Fibroblast of villous mesenchyme (primary cell): ENCODE measurements at regions not wholly inside any gene's neighbourhood (a gene's known extent, or its start where the extent isn't known, plus 50 kb on each side); places are given as distances from the start of the nearest gene placed in this dataset.

ENCODE experiments used
- DNase-seq: peaks from one replicate; pipeline ENCODE4 v3.0.0-alpha.2; 2010; ENCODE audit warnings: low read depth
- H3K4me3 ChIP-seq: 2 replicates; pipeline ENCODE4 v1.5.1; 2011; ENCODE audit warnings: low read depth, mild to moderate bottlenecking, low read length
- TF ChIP-seq, protein P1 (sequence below): IDR thresholded peaks from 2 replicates; pipeline ENCODE4 v1.5.1; 2012; ENCODE audit warnings: low read depth, mild to moderate bottlenecking, low read length; ENCODE audit not compliant: insufficient read depth

GRCh38 chrX:40962793-40963407, 122.3 kb upstream of the USP9X start:
- H3K4me3 ChIP-seq: no peak overlapping the region
- TF ChIP-seq, protein P1, sequence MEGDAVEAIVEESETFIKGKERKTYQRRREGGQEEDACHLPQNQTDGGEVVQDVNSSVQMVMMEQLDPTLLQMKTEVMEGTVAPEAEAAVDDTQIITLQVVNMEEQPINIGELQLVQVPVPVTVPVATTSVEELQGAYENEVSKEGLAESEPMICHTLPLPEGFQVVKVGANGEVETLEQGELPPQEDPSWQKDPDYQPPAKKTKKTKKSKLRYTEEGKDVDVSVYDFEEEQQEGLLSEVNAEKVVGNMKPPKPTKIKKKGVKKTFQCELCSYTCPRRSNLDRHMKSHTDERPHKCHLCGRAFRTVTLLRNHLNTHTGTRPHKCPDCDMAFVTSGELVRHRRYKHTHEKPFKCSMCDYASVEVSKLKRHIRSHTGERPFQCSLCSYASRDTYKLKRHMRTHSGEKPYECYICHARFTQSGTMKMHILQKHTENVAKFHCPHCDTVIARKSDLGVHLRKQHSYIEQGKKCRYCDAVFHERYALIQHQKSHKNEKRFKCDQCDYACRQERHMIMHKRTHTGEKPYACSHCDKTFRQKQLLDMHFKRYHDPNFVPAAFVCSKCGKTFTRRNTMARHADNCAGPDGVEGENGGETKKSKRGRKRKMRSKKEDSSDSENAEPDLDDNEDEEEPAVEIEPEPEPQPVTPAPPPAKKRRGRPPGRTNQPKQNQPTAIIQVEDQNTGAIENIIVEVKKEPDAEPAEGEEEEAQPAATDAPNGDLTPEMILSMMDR: no peak
- no peak for DNase-seq

DNA sequence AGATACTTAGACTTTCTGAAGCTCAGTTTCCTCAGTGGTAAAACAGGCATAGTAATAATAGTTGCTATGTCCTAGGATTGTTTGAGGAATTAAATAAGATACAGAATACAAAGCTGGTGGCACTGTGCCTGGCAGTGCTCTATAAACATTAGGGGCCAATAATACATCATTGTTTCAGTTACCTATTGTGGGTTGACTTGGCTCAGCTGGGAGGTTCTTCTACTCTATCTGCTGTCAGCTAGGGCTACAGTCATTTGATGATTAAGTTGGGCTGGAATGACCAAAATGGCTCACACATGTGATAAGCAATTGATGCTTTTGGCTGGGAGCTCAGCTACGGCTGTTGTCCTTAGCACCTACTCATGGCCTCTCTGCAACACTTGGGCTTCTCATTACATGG, 121.2 kb upstream of the USP9X start:
- H3K4me3 ChIP-seq: no peak overlapping the region
- DNase-seq: no peak
- TF ChIP-seq, protein P1: no peak

DNA sequence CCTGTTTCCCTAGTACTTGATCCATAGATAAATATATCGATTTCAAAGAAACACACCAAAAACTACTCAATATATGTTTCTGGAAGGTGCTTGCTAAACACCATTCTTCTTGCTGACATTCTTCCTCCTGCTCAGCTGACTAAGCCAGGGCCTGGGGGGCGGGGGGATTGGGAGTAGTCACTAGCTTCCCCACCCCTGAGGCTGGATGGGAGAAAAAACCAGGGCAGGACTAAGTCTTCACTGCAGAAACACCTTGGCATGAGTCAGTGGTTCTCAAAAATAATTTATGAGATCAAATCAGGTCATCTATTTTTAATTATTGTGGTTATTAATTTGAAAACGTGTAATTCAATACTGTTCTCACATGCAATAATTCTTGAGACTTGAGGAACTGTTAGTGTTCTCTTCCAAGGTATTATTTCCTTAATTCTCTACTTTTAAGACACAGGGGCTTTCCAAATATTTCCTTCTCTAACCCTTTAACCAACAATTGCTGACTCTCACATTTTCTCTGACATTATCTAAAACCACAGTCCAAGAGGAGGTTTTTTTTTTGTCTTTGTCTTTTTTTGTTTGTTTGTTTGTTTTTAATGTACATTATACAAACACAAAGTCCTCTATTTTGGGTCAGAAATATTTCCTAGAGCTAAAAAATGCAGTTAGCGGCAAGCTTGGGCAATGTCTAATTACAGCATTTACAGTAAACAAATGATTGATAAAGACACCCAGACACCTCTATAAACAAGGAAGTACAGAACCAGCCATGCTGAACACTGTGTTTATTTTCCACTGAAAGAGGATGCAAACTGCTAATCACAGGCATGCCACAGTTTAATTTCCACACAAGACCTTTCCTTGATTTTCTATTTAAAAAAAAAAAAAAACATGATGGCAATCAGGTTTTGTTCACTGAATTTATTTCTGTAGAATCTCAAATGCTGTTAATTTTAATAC, 120.3 kb upstream of the USP9X start:
- no peak for DNase-seq
- TF ChIP-seq, protein P1: no peak
- H3K4me3 ChIP-seq: no peak overlapping the region

DNA sequence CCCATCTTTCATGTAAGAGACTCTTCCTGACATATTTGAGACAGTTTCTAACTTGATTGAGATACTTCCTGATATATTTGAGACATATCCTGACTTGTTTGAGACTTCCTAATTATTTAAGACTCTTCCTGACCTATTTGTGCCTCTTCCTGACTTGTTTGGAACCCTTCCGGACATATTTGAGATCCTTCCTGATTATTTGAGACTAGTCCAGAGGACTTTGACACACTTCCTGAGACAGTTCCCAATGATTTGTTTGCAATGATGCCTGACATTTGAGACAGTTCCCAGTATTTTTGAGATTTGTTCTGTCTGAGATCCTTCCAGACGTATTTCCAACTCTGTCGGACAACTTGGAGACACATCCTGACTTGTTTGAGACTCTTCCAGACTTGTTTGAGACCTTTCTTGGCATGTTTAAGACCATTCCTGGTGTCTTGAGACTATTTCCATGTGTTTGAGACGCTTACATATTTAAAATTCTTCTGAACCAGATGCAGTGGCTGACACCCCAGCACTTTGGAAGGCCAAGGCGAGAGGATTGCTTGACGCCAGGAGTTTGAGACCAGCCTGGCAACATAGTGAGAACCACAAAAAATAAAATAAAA, 118.9 kb upstream of the USP9X start:
- TF ChIP-seq, protein P1: no peak
- no peak for DNase-seq
- no peak overlapping the region for H3K4me3 ChIP-seq

DNA sequence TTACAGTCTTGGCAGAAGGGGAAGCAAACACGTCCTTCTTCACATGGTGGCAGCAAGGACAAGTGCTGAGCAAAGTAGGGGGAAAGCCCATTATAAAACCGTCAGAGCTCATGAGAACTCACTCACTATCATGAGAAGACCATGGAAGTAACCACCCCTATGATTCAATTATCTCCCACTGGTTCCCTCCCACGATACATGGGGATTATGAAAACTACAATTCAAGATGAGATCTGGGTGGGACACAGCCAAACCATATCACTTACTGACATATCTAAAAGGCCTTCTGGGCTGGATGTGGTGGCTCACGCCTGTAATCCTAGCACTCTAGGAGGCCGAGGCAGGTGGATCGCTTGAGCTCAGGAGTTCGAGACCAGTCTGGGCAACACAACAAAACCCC, 117.1 kb upstream of the USP9X start:
- no peak for DNase-seq
- TF ChIP-seq, protein P1: no peak
- H3K4me3 ChIP-seq: no peak overlapping the region

DNA sequence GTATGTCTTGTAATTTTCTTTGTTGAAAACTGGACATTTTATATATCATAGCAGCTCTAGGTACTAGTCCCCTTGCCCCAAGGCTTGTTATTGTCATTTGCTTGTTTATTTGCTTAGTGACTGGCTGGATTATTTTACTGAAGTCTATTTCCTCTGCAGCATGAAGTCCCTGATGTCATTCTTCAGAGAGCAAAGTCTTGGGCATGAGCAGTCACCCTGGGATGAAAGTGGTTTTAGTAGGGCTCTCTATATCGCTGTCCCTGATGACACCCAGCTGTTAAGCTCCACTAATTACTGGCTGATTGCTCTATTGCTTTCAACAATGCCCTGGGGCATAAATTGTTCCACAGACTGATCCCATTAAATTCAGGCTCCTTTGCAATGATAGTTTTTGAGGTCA, 113.5 kb upstream of the USP9X start:
- TF ChIP-seq, protein P1: no peak
- no peak for DNase-seq
- no peak overlapping the region for H3K4me3 ChIP-seq
